Putamen (tissue), 1 donor: ENCODE measurements at regions not wholly inside any gene's neighbourhood (a gene's known extent, or its start where the extent isn't known, plus 50 kb on each side); places are given as distances from the start of the nearest gene placed in this dataset.
A peak's percentile ranks its signal among the peaks of the same experiment; 100 is the strongest.
"Not testable (repeated sequence)": the region's sequence is repeated elsewhere in the genome, so short reads cannot be mapped to it uniquely, and the experiment has no call there.

Experiments
- DNase-seq: peaks from one replicate; pipeline ENCODE4 v3.0.0-alpha.2; 2016; ENCODE audit warnings: low spot score

DNA sequence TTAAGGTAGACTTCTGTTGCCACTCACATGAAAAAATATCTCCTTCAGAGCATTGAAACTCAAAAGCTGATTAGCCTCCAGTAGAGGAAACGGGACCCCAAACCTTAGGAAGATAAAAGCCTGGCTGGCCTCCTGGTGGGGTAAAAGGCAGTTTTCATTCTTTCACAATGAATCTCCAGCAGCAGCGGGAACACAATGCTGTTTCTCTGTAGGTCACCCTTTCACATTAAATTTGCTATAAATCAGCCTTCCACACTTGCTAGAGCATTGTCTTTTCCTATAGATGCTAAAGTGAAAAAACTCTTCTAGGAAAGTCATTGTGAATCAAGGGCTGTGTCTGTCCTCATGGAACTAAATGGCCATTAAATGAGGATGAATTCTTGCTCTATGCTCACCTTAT is 207.3 kb upstream of the MAGEB2 start:
- no peak for DNase-seq

- DNase-seq = no peak
These were observed 204.9 kb upstream of the MAGEB2 start for GRCh38 chrX:30010471-30010870.

- no peak for DNase-seq
These were observed 199.9 kb upstream of the MAGEB2 start for GRCh38 chrX:30015440-30015839.

- DNase-seq = no peak
These were observed 187.7 kb upstream of the MAGEB2 start for GRCh38 chrX:30027636-30028035.

DNA sequence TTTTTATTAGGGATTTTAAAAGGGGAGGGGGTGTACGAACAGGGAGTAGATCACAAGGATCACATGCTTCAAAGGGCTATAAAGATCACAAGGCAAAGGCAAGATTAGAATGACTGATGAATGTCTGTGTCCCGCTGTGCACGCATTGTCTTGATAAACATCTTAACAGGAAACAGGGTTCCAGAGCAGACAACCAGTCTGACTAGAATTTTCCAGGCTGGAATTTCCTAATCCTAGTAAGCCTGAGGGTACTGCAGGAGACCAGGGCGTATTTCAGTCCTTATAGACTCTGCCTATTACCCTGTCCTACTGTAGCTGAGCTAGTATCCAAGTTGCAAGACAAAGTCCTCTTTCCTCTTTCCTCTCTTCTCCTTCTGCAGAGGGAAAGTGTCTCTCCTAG is 179.0 kb upstream of the MAGEB2 start:
- DNase-seq = not testable (repeated sequence)

DNA sequence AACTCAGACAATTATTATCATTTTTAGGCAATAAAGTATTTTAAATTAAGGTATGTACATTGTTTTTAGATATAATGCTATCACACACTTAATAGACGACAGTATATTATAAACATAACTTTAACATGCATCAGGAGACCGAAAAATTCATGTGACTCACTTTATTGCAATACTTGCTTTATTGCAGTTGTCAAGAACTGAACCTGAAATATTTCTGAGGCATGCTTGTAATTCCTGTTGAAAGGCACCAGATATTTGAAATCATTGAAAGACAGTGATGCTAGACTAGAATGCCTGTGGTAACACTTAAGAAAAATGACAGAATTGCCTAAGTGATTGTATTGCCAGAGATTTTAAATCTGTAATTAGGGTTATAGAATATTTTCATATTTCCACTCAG is 175.6 kb upstream of the MAGEB2 start:
- DNase-seq = no peak

DNA sequence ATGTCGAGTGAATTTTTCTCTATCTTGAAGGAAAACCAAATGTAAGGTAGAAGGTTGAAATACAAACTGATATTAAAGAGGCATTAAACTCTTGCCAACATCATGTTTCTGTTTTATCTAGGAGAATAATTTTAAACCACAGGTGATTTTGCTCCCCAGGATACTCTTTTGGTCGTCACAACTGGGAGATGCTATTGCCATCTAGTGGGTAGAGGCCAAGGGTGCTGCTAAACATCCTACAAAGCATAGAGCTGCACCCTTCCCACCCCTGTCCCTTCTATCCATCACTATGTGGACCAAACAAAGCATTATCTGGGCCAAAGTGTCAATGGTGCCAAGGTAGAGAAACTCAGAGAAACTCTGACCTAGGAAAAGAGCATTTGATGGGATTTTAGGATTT is 154.6 kb upstream of the MAGEB2 start:
- peak; percentile 9 for DNase-seq

- DNase-seq = no peak
These were observed 150.1 kb upstream of the MAGEB2 start for GRCh38 chrX:30065226-30065625.

- DNase-seq = no peak
These were observed 147.7 kb upstream of the MAGEB2 start for GRCh38 chrX:30067677-30068076.

GRCh38 chrX:30085571-30085970 is 129.8 kb upstream of the MAGEB2 start:
- no peak for DNase-seq

- DNase-seq = no peak
These were observed 103.9 kb upstream of the MAGEB2 start for GRCh38 chrX:30111431-30111830.

DNA sequence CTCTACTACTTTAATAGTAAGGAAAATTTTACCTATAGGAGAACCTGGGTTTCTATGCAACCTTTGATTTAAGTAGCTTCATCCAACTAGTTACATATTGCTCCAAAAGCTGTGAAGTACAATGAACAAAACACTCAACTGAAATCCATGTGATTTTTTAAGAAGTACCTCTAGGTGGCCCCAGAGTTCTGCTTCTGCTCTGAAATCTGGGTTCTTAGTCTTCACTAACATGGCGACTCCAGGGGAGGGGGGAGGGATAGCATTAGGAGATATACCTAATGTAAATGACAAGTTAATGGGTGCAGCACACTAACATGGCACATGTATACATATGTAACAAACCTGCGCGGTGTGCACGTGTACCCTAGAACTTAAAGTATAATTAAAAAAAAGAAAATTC is 73.4 kb upstream of the MAGEB2 start:
- peak; percentile 2 for DNase-seq

DNA sequence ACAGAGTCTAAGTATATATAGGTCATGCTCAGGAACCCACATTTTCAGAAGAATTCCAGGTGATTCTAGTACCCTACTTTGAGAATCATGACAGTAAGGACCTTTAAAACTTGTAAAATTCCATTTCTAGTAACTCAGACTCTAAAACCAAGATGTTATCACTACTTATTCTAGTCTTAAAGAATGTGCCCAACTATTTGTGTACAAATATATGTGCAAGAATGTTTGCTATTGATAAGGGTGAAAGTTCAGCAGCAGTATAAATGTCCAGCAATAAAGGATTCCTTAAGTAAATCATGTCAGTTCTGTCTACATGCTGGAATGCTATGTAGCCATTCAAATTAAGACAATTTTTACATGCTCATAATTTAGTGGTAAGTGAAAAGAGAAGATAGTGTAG is 71.1 kb upstream of the MAGEB2 start:
- DNase-seq = no peak

GRCh38 chrX:30144971-30145731 is 70.2 kb upstream of the MAGEB2 start:
- DNase-seq = no peak

GRCh38 chrX:30147996-30148643 is 67.2 kb upstream of the MAGEB2 start:
- no peak for DNase-seq

- DNase-seq = not testable (repeated sequence)
These were observed 66.2 kb upstream of the MAGEB2 start for GRCh38 chrX:30149206-30149605.

- no peak for DNase-seq
These were observed 65.0 kb upstream of the MAGEB2 start for GRCh38 chrX:30150196-30150895.

DNA sequence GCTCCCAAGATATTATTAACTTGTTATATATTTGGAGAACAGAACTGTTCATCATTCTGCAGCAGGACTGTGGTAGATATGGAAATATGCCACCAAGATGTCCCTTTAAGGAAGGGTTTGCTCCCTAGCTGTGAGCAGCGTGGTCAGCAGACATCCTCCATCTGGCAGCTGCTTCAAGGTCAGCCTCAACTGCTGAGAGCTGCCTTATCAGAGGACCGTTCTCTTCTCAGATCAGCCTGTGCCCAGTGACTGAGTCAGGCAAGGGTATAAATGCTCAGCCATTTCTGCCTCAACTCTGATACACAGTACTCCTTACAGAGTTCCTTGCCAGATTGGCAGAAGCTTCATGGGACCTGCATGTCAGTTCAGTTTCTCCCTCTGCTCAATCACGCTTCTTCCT is 63.4 kb upstream of the MAGEB2 start:
- no peak for DNase-seq

- DNase-seq = no peak
These were observed 62.0 kb upstream of the MAGEB2 start for GRCh38 chrX:30153175-30153880.

DNA sequence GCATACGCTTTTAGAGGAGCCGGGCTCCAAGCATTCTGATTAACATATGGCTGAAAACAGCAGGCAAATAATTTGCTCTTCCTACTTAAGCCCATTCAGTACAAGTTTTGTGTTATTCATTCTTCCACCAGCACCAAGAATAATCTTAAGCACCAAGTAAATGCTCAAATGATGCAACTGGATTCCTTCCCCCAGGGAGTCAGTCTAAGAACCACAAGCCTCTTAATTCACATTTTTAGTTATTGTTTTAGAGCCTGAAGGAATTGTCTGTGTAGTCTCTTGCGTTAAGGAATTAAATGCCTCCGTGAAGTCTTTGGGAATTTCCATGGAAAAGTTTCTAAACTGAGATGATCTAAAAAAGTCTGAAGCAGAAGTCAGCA is 61.5 kb upstream of the MAGEB2 start:
- no peak for DNase-seq

- no peak for DNase-seq
These were observed 59.4 kb upstream of the MAGEB2 start for GRCh38 chrX:30156009-30156408.

DNA sequence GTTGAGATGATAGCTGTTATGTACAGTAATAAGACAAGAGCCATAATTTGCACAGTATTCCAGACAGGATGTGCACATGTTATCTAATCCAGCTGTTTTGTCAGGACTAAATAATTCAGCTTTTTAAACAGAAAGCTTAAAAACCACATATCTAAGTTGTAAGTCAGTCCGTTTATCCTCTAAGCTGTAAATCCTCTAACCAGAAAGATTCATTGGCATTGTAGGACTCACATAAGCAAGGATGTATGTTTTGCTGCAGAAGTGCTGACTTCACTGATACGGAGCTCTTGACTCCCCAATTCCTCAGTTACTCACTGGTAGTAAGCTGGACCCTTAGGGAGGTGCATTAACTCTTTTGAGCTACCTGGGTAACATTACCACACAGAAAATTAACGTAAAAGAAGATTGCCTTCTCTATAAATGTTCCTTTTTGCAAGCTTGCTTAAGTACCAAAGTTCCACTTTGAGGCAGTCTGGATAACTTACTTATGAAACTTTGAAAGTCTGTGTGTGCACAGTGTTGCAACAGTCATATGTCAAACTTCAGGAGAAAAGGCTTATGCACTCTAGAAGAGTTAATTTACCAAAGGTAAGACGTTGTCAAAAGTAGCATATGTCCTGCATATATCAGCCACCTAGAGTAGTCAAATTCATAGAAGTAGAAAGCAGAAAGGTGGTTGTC is 58.3 kb upstream of the MAGEB2 start:
- DNase-seq = no peak
